HEK293 (cell line): ENCODE measurements at regions not wholly inside any gene's neighbourhood (a gene's known extent, or its start where the extent isn't known, plus 50 kb on each side); places are given as distances from the start of the nearest gene placed in this dataset.
"Not testable (repeated sequence)": the region's sequence is repeated elsewhere in the genome, so short reads cannot be mapped to it uniquely, and the experiment has no call there.

ENCODE experiments used
- CTCF ChIA-PET: fragments of 350-600 bp; formaldehyde crosslinking; extraction: SDS; loops from one replicate; lab custom pipeline; 2021; ENCODE audit warnings: antibody characterized with exemption; lab: Yijun Ruan, JAX
- POLR2A ChIA-PET: fragments of 300-600 bp; formaldehyde crosslinking; extraction: SDS; loops from one replicate; lab custom pipeline; 2020; ENCODE audit warnings: antibody characterized with exemption, inconsistent platforms; lab: Yijun Ruan, JAX
- H3K27ac ChIP-seq: fragments of 200-500 bp; sonication (Bioruptor generic); 2 replicates; pipeline ENCODE4 v1.5.1; 2014; ENCODE audit warnings: low read depth, low read length, control low read depth, inconsistent platforms; ENCODE audit errors: extremely low read depth
- H3K36me3 ChIP-seq, 2 experiments: fragments of 200-500 bp in 1 of 2; sonication (Bioruptor generic) in 1 of 2; 1 replicate in 1 of 2; 2 replicates in 1 of 2; pipeline ENCODE4 v1.5.1; 2014 to 2017; ENCODE audit warnings: inconsistent platforms in 2 of 2, low read length in 2 of 2; ENCODE audit not compliant: control insufficient read depth in 2 of 2, insufficient read depth in 1 of 2
- H3K4me1 ChIP-seq: fragments of 200-500 bp; sonication (Bioruptor generic); 2 replicates; pipeline ENCODE4 v1.5.1; 2014; ENCODE audit warnings: mild to moderate bottlenecking, low read length, inconsistent platforms; ENCODE audit not compliant: control insufficient read depth, insufficient read depth
- H3K4me3 ChIP-seq: 2 replicates; pipeline ENCODE4 v1.5.1; 2011; ENCODE audit warnings: low read depth, mild to moderate bottlenecking, control low read depth, low read length, moderate library complexity
- H3K9me3 ChIP-seq: fragments of 200-500 bp; sonication (Bioruptor generic); 2 replicates; pipeline ENCODE4 v1.5.1; 2014; ENCODE audit warnings: low read depth, low read length, inconsistent platforms; ENCODE audit not compliant: control insufficient read depth, insufficient read depth
- BCL11A ChIP-seq: fragments of 450-650 bp; formaldehyde crosslinking; IDR thresholded peaks from 2 replicates; pipeline ENCODE4 v1.5.1; 2016; ENCODE audit warnings: low read depth, missing biosample characterization, missing genetic modification characterization
- KLF1 ChIP-seq: fragments of 450-650 bp; formaldehyde crosslinking; IDR thresholded peaks from 2 replicates; pipeline ENCODE4 v1.5.1; 2016; ENCODE audit warnings: missing biosample characterization, missing genetic modification characterization
- PATZ1 ChIP-seq: fragments of 450-650 bp; formaldehyde crosslinking; IDR thresholded peaks from 2 replicates; pipeline ENCODE4 v1.5.1; 2016; ENCODE audit warnings: missing biosample characterization, missing genetic modification characterization
- RBAK ChIP-seq: fragments of 450-650 bp; formaldehyde crosslinking; IDR thresholded peaks from 2 replicates; pipeline ENCODE4 v1.5.1; 2016; ENCODE audit warnings: missing biosample characterization, missing genetic modification characterization
- TSHZ1 ChIP-seq: fragments of 450-650 bp; formaldehyde crosslinking; IDR thresholded peaks from 2 replicates; pipeline ENCODE4 v1.5.1; 2016; ENCODE audit warnings: missing biosample characterization, missing genetic modification characterization, borderline replicate concordance
- ZBTB11 ChIP-seq: fragments of 450-650 bp; formaldehyde crosslinking; conservative IDR thresholded peaks from 2 replicates; pipeline ENCODE4 v1.5.1; 2016; ENCODE audit warnings: low read depth, missing biosample characterization, missing genetic modification characterization
- ZBTB17 ChIP-seq: fragments of 450-650 bp; formaldehyde crosslinking; IDR thresholded peaks from 2 replicates; pipeline ENCODE4 v1.5.1; 2016; ENCODE audit warnings: missing biosample characterization, missing genetic modification characterization
- ZBTB8A ChIP-seq: fragments of 450-650 bp; formaldehyde crosslinking; IDR thresholded peaks from 2 replicates; pipeline ENCODE4 v1.5.1; 2016; ENCODE audit warnings: missing biosample characterization, missing genetic modification characterization
- ZNF16 ChIP-seq: fragments of 450-650 bp; formaldehyde crosslinking; IDR thresholded peaks from 2 replicates; pipeline ENCODE4 v1.5.1; 2016; ENCODE audit warnings: low read depth, missing biosample characterization, missing genetic modification characterization
- ZNF174 ChIP-seq: fragments of 450-650 bp; formaldehyde crosslinking; IDR thresholded peaks from 2 replicates; pipeline ENCODE4 v1.5.0; 2017; ENCODE audit warnings: missing biosample characterization, mild to moderate bottlenecking, missing genetic modification characterization
- ZNF184 ChIP-seq: fragments of 450-650 bp; IDR thresholded peaks from 2 replicates; pipeline ENCODE4 v1.5.1; 2018; ENCODE audit warnings: missing biosample characterization, mild to moderate bottlenecking, missing genetic modification characterization
- ZNF302 ChIP-seq: fragments of 450-650 bp; formaldehyde crosslinking; IDR thresholded peaks from 2 replicates; pipeline ENCODE4 v1.5.1; 2016; ENCODE audit warnings: missing biosample characterization, missing genetic modification characterization, low read depth
- ZNF350 ChIP-seq: fragments of 450-650 bp; formaldehyde crosslinking; IDR thresholded peaks from 2 replicates; pipeline ENCODE4 v1.5.0; 2017; ENCODE audit warnings: missing biosample characterization, mild to moderate bottlenecking, missing genetic modification characterization
- ZNF544 ChIP-seq: fragments of 450-650 bp; formaldehyde crosslinking; IDR thresholded peaks from 2 replicates; pipeline ENCODE4 v1.5.0; 2017; ENCODE audit warnings: missing biosample characterization, missing genetic modification characterization
- ZNF560 ChIP-seq: fragments of 450-650 bp; formaldehyde crosslinking; IDR thresholded peaks from 2 replicates; pipeline ENCODE4 v1.5.1; 2017; ENCODE audit warnings: missing biosample characterization, missing genetic modification characterization, borderline replicate concordance
- ZSCAN5A ChIP-seq: fragments of 450-650 bp; formaldehyde crosslinking; IDR thresholded peaks from 2 replicates; pipeline ENCODE4 v1.5.1; 2016; ENCODE audit warnings: missing biosample characterization, missing genetic modification characterization

GRCh38 chr14:53217316-53217994 is 64.3 kb upstream of the DDHD1 start (continued):
- no peak for TF ChIP-seq BCL11A (tag by site-specific recombination)
- no peak for TF ChIP-seq RBAK
- peak; percentile 90 for TF ChIP-seq ZBTB11 (tag by site-specific recombination)
- TF ChIP-seq TSHZ1 (tag by site-specific recombination): no peak
- no peak for TF ChIP-seq ZSCAN5A (tag by site-specific recombination)
- 0 out of 2 replicates have a peak, but pooled peaks have one; percentile 31 for TF ChIP-seq ZBTB17
- TF ChIP-seq KLF1 (tag by site-specific recombination): no peak
- no peak for TF ChIP-seq ZNF16
- no peak for TF ChIP-seq ZNF544
- TF ChIP-seq ZNF560 (tag by site-specific recombination): no peak
- TF ChIP-seq ZNF302: no peak
- peak; percentile 89 for TF ChIP-seq ZBTB8A (tag by site-specific recombination)
- no peak for TF ChIP-seq ZNF174 (tag by site-specific recombination)
- peak; percentile 79 for TF ChIP-seq PATZ1 (tag by site-specific recombination)
- no peak for TF ChIP-seq ZNF184 (tag by site-specific recombination)
- TF ChIP-seq, all 188 proteins: peak for 33

GRCh38 chr14:53216955-53217315 is 63.8 kb upstream of the DDHD1 start:
- H3K27ac ChIP-seq, H3K36me3 ChIP-seq: not testable (repeated sequence)
- peak; percentile 86 for TF ChIP-seq ZNF350 (tag by site-specific recombination)
- TF ChIP-seq, all 188 proteins: peak for 1; not testable (repeated sequence) for 187
- ChIA-PET CTCF (interaction anchor here (0.5 to 1.4 kb wide), 8 partner anchors 15 to 396 kb away, joined by 3 to 6 read pairs (median 4); no protein-coding TSS in a partner anchor), POLR2A (interaction anchor here (0.7 to 1.4 kb wide), 4 partner anchors 36 to 665 kb away, joined by 3 to 4 read pairs (median 4); partner anchors contain the start of genes DDHD1, GPR137C and TXNDC16)
- not testable (repeated sequence) for H3K4me1 ChIP-seq, H3K9me3 ChIP-seq
- H3K4me3 ChIP-seq: peak overlapping the region; percentile 58

GRCh38 chr14:53216478-53216877 is 63.4 kb upstream of the DDHD1 start:
- H3K27ac ChIP-seq, POLR2A ChIA-PET, H3K36me3 ChIP-seq, H3K9me3 ChIP-seq, H3K4me3 ChIP-seq, H3K4me1 ChIP-seq: not testable (repeated sequence)
- CTCF ChIA-PET: interaction anchor here (0.6 to 0.7 kb wide), 3 partner anchors 71 to 349 kb away, joined by 3 to 4 read pairs (median 4); no protein-coding TSS in a partner anchor
